ENCODE measurements at regions not wholly inside any gene's neighbourhood (a gene's known extent, or its start where the extent isn't known, plus 50 kb on each side); places are given as distances from the start of the nearest gene placed in this dataset.
A peak's percentile ranks its signal among the peaks of the same experiment; 100 is the strongest.
"Not testable (repeated sequence)": the region's sequence is repeated elsewhere in the genome, so short reads cannot be mapped to it uniquely, and the experiment has no call there.

DNA sequence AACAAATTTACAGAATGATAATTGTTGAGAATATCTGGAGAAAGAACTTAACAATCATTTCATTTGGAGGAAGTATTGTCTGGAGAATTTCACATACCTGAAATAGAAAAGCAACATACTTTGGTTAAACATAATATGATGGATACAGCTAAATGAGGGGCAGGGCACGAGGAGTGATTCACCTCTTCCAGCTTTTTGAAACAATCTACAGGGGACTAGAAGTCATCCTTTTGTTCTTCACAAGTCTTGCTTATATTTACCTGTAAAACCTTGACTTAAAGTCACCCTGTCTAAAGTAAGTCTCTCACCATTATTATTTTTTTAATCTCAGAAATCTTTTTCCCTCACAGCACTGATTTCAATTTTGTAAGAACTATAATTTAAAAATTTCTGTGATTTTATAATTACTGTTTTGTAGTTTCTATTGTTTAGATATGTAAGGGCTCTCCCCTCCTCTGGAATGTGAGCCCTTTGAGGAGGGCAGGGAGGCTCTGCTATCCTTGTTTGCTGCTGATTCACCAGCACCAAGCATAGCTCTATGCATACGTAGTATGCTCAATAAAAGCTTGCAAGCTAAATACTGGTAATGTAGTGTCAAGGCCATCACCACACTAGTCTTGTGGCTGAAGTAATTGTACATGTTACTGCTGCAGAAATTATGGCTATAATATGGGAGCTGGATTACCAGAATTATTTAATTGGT is 193.9 kb upstream of the THRB start:
- DNase-seq, result no peak

GRCh38 chr3:24689353-24689752 is 194.7 kb upstream of the THRB start:
- no peak for DNase-seq

- no peak for DNase-seq
Observed at GRCh38 chr3:24690777-24691176, 196.1 kb upstream of the THRB start.

GRCh38 chr3:24699078-24699477 is 204.4 kb upstream of the THRB start:
- not testable (repeated sequence) for DNase-seq

DNA sequence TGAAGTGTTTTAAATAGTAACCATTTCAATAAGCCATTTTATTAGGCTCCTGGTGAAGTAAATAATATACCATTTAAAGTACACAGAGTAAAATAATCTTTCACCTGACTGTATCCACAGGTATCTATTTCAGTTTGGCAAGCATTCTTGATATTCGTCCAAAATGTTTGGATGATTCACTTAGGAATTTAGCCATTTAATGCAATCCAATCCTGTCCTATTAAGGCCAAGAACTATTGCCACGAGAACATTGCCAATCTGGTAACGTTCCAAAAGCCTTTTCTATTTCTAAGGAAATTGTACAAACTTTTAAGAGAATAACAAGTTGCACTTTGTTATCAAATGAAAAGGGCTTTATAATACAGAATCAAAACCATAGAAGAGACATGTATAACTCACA is 209.8 kb upstream of the THRB start:
- no peak for DNase-seq

DNA sequence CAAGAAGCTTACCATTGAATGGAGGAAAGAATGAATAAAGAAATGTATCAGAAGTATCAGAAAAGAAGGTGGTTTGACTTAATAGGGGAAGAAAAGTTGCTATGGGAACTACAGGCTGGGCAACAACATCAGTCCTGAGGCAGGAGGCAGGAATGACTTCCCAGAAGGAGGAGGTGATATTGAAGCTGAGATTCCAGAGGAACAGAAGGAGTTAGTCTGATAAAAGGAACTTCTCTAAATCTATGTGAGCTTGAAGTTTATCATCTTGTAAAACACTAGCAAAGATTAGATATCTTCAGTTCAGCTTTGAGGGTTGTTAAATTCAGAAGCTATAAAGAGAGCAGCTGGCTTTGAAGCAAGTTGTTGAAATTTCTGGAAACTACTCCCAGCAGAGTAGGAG is 213.3 kb upstream of the THRB start:
- no peak for DNase-seq

DNA sequence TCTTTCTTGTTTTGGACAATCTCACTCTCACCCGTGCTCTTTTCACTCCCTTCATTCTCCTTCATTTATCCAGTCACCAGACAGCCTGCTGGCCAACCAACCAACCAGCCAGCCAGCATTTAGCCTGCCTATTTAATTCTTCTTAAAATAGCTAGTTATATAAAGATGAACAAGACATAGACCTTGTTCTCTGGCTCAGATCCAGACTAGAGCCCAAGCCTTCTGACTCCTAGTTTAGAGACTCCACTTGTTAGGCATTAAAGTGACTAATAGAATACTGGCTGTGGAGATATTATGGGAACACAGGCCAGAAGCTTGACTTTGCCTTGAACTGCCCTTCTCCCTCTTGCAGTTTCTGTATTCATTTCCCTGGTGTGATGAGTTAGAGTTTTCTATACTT is 215.3 kb upstream of the THRB start:
- DNase-seq, result no peak

- DNase-seq, result peak; percentile 35
Observed at GRCh38 chr3:24713516-24713915, 218.9 kb upstream of the THRB start.

GRCh38 chr3:24714436-24714835 is 219.8 kb upstream of the THRB start:
- DNase-seq, result peak; percentile 10

DNA sequence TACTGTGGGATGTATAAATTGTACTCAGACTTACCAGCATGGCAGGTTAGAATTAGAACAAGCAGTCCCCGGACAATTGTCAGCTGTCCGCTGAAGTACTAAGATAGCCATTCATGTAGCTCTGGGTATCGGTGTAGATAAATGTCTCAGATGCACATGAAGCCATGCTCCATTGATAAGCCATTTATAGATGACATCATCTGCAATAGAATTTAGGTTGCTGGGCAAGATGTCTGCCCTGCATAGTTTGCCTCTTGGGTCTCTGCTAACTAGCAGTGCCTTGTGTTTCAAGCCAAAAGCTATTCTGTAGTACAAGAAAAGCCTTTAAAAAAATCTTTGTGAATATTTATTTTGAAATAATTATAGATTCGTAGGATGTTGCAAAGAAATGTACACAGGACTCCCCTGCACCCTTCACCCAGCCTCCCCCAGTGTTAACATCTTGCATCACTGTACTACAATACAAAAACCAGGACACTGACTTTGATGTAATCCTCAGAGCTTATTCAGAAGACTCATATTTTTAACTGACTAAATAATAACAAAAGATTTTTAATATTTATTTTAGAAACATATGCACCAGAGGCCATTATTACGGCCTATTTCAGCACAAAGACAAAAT is 220.6 kb upstream of the THRB start:
- no peak for DNase-seq

DNA sequence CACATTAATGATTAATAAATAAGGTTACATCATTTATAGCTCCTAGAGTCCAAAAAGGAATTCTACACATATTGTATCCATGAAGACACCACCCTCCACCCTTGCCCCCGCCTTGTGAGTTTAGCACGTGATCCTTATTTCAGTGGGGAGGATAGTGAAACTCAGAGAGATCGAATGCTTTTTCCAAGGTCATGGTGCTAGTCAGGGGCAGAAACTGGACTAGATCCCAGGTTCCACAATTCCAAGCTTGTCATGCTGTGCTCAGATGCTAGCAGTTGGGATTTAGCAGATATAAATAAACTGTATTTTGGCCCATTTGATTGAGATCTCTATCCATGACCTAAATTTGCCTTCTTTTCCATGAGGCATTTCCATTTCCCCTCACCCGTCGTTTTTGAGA is 227.4 kb upstream of the THRB start:
- DNase-seq, result no peak

GRCh38 chr3:24725514-24726255 is 231.0 kb upstream of the THRB start:
- no peak for DNase-seq

GRCh38 chr3:24726423-24726822 is 231.8 kb upstream of the THRB start:
- DNase-seq, result no peak

- DNase-seq, result no peak
Observed at GRCh38 chr3:24730173-24730572, 235.5 kb upstream of the THRB start.

GRCh38 chr3:24734019-24734418 is 239.4 kb upstream of the THRB start:
- no peak for DNase-seq

DNA sequence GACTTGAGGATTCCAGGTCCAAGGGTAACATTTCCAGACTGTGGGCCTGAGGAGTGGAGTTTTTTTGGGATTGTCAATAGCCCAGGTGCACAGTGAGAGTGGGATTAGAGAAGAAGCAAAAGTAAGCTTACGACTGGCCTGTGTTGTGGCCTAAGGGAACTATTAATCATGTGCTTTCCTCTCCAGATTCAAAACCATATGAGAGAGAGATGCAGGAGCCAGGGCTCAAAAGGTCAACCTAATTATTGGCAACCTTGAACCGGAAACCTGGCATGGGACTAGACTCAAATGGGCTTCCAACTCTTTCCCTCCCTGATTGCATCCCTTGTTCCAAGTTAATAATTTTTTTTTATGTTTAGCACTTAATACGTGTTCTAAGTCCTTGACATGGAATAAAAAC is 242.1 kb upstream of the THRB start:
- no peak for DNase-seq

GRCh38 chr3:24740326-24740725 is 245.7 kb upstream of the THRB start:
- no peak for DNase-seq

DNA sequence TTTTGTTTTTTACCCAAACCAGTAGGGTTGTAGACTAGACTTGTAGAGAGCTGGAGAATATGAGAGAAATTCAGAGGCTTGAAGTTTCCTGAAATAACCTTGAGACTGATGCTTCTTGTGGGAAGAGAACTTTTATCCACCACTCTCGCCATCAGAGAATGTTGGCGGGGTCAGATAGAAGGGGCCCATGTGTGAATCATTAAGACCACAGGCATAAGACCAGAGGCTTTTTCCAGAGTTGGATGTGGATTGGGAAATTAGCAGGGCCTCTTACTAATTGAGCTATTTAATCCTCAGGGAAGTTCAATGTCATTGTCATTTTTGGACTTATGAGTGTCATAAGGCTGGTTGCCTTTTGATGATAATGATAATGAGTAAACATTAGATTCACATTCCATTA is 246.9 kb upstream of the THRB start:
- no peak for DNase-seq

DNA sequence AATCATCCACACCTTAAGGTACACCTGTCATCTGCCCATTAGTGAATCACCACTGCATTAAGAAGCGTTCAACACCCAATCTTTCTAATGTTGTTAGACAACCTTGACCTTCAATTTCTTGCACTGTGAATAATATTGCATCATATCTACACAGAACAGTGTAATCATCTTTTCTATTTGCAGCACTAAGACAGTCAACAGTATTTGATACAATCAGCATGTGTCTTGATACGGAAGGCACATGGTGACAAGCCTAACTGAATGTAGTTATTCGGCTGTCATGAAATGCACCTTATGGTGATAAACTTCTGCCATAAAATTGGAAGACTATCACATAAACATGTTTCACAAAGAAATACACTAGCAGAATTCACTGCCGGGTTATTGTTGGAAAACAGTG is 253.9 kb upstream of the THRB start:
- DNase-seq, result no peak

- no peak for DNase-seq
Observed at GRCh38 chr3:24751020-24751419, 256.4 kb upstream of the THRB start.

- DNase-seq, result peak; percentile 37
Observed at GRCh38 chr3:24756101-24756888, 261.6 kb upstream of the THRB start.

- no peak for DNase-seq
Observed at GRCh38 chr3:24763393-24763792, 268.7 kb upstream of the THRB start.

GRCh38 chr3:24764236-24764915 is 269.7 kb upstream of the THRB start:
- DNase-seq, result no peak

All from eye (tissue), 1 donor.